Naive thymus-derived CD8-positive, alpha-beta T cell (primary cell): ENCODE measurements at regions not wholly inside any gene's neighbourhood (a gene's known extent, or its start where the extent isn't known, plus 50 kb on each side); places are given as distances from the start of the nearest gene placed in this dataset.

Source experiments
- ATAC-seq, 2 donors: fragments of 150-1000 bp; cut with Tn5 transposase in 1 of 2; sonication (Bioruptor Pico), chemical (Tn5 transposase) in 1 of 2; 1 replicate in 1 of 2; 2 replicates in 1 of 2; pipeline ENCODE4 v1.10.0; 2021; ENCODE audit warnings: mild to moderate bottlenecking in 2 of 2, moderate library complexity in 2 of 2
- POLR2A ChIA-PET: fragments of 350-600 bp; sonication (Branson Sonifier 250); formaldehyde crosslinking; loops from one replicate; lab custom pipeline; 2021; ENCODE audit warnings: antibody characterized with exemption; lab: Charles Lee
- DNase-seq, 10 donors: peaks; one replicate each; pipeline versions ENCODE4 v3.0.0 to v3.0.0-alpha.2; 2020 to 2022
- H3K27ac Mint-ChIP-seq, 10 donors: one replicate each; pipeline ENCODE4 v1.8.0; 2020 to 2022; ENCODE audit warnings: mild to moderate bottlenecking in 10 of 10, mixed read lengths in 10 of 10, moderate library complexity in 4 of 10, inconsistent platforms in 1 of 10
- H3K27me3 Mint-ChIP-seq, 5 donors: one replicate each; pipeline ENCODE4 v1.8.0; 2021 to 2022; ENCODE audit warnings: mixed read lengths in 5 of 5
- H3K36me3 Mint-ChIP-seq, 3 donors: one replicate each; pipeline ENCODE4 v1.8.0; 2020 to 2022; ENCODE audit warnings: mixed read lengths in 3 of 3, mild to moderate bottlenecking in 2 of 3, inconsistent platforms in 1 of 3
- H3K4me1 Mint-ChIP-seq, 4 donors: one replicate each; pipeline ENCODE4 v1.8.0; 2021 to 2022; ENCODE audit warnings: mixed read lengths in 4 of 4
- H3K4me3 Mint-ChIP-seq, 10 donors: one replicate each; pipeline ENCODE4 v1.8.0; 2020 to 2022; ENCODE audit warnings: mild to moderate bottlenecking in 10 of 10, mixed read lengths in 10 of 10, moderate library complexity in 6 of 10, inconsistent platforms in 1 of 10
- H3K9me3 Mint-ChIP-seq, 9 donors: one replicate each; pipeline ENCODE4 v1.8.0; 2020 to 2022; ENCODE audit warnings: mixed read lengths in 9 of 9, mild to moderate bottlenecking in 3 of 9, inconsistent platforms in 1 of 9, moderate library complexity in 1 of 9

- H3K4me1 Mint-ChIP-seq = no peaks in the 10 kb centered on the region
- ATAC-seq (no peak), DNase-seq (no peak)
- no peaks in the 10 kb centered on the region for H3K36me3 Mint-ChIP-seq
- peaks cover 0 to 5% (median 0%) of the 10 kb centered on the region in 9 donors for H3K9me3 Mint-ChIP-seq
- no peak overlapping the region for H3K4me3 Mint-ChIP-seq
- no peaks in the 10 kb centered on the region for H3K27me3 Mint-ChIP-seq
- POLR2A ChIA-PET = no interaction called here
- H3K27ac Mint-ChIP-seq = no peak overlapping the region
Measured at GRCh38 chr13:50435011-50435410, 408.5 kb downstream of the DLEU7 start.

- no peak overlapping the region for H3K27ac Mint-ChIP-seq
- H3K27me3 Mint-ChIP-seq = no peaks in the 10 kb centered on the region
Measured at GRCh38 chr13:50437252-50437651, 406.2 kb downstream of the DLEU7 start.

GRCh38 chr13:50438351-50438750 is 405.1 kb downstream of the DLEU7 start:
- Mint-ChIP-seq H3K4me1 (peaks cover 0 to 5% (median 0%) of the 10 kb centered on the region in 4 donors), H3K27me3 (no peaks in the 10 kb centered on the region)

More at GRCh38 chr13:50437252-50437651, 406.2 kb downstream of the DLEU7 start:
- no peak overlapping the region for H3K4me3 Mint-ChIP-seq
- ATAC-seq (no peak), DNase-seq (no peak)
- no peaks in the 10 kb centered on the region for H3K4me1 Mint-ChIP-seq
- no peaks in the 10 kb centered on the region for H3K36me3 Mint-ChIP-seq
- POLR2A ChIA-PET = no interaction called here
- H3K9me3 Mint-ChIP-seq = peaks cover 0 to 5% (median 0%) of the 10 kb centered on the region in 9 donors

GRCh38 chr13:50441130-50441529 is 402.4 kb downstream of the DLEU7 start:
- Mint-ChIP-seq H3K36me3 (no peaks in the 10 kb centered on the region), H3K27ac (no peak overlapping the region), H3K9me3 (no peaks in the 10 kb centered on the region), H3K4me3 (no peak overlapping the region), H3K4me1 (peaks cover 0 to 5% (median 0%) of the 10 kb centered on the region in 4 donors), H3K27me3 (no peaks in the 10 kb centered on the region)
- ATAC-seq (no peak), DNase-seq (no peak)
- POLR2A ChIA-PET = no interaction called here

More at GRCh38 chr13:50438351-50438750, 405.1 kb downstream of the DLEU7 start:
- ATAC-seq = no peak
- no peak overlapping the region for H3K4me3 Mint-ChIP-seq
- DNase-seq = no peak
- H3K36me3 Mint-ChIP-seq = no peaks in the 10 kb centered on the region
- POLR2A ChIA-PET = no interaction called here
- H3K9me3 Mint-ChIP-seq = peaks cover 0 to 3% (median 0%) of the 10 kb centered on the region in 9 donors
- no peak overlapping the region for H3K27ac Mint-ChIP-seq

- Mint-ChIP-seq H3K9me3 (no peaks in the 10 kb centered on the region), H3K27ac (no peak overlapping the region), H3K4me1 (peaks cover 0 to 5% (median 0%) of the 10 kb centered on the region in 4 donors), H3K4me3 (no peak overlapping the region), H3K36me3 (no peaks in the 10 kb centered on the region), H3K27me3 (peaks cover 0 to 5% (median 2%) of the 10 kb centered on the region in 5 donors)
- POLR2A ChIA-PET = no interaction called here
- DNase-seq (no peak), ATAC-seq (no peak)
Measured at GRCh38 chr13:50444726-50445125, 398.8 kb downstream of the DLEU7 start.

- no peak overlapping the region for H3K4me3 Mint-ChIP-seq
- H3K27ac Mint-ChIP-seq = no peak overlapping the region
- peaks cover 0 to 15% (median under 1%) of the 10 kb centered on the region in 4 donors for H3K4me1 Mint-ChIP-seq
- ATAC-seq (no peak), DNase-seq (no peak)
- H3K9me3 Mint-ChIP-seq = no peaks in the 10 kb centered on the region
- H3K27me3 Mint-ChIP-seq = peaks cover 0 to 5% (median 2%) of the 10 kb centered on the region in 5 donors
- POLR2A ChIA-PET = no interaction called here
- no peaks in the 10 kb centered on the region for H3K36me3 Mint-ChIP-seq
Measured at GRCh38 chr13:50446611-50447010, 396.9 kb downstream of the DLEU7 start.

- no peak overlapping the region for H3K27ac Mint-ChIP-seq
- ATAC-seq = no peak
Measured at GRCh38 chr13:50448535-50448998, 394.9 kb downstream of the DLEU7 start.

GRCh38 chr13:50449465-50449864 is 394.0 kb downstream of the DLEU7 start:
- Mint-ChIP-seq H3K9me3 (no peaks in the 10 kb centered on the region), H3K36me3 (no peaks in the 10 kb centered on the region), H3K27ac (no peak overlapping the region), H3K4me1 (peaks cover 0 to 10% (median under 1%) of the 10 kb centered on the region in 4 donors), H3K4me3 (no peak overlapping the region), H3K27me3 (peaks cover 0 to 5% (median 2%) of the 10 kb centered on the region in 5 donors)
- ATAC-seq (no peak), DNase-seq (no peak)
- POLR2A ChIA-PET = interaction anchor here (0.6 kb wide), 1 partner anchor 350 kb away, joined by 3 read pairs; no protein-coding TSS in a partner anchor

More at GRCh38 chr13:50448535-50448998, 394.9 kb downstream of the DLEU7 start:
- Mint-ChIP-seq H3K4me3 (no peak overlapping the region), H3K27me3 (peaks cover 0 to 5% (median 2%) of the 10 kb centered on the region in 5 donors), H3K36me3 (no peaks in the 10 kb centered on the region), H3K9me3 (no peaks in the 10 kb centered on the region), H3K4me1 (peaks cover 0 to 10% (median under 1%) of the 10 kb centered on the region in 4 donors)
- POLR2A ChIA-PET = no interaction called here
- no peak for DNase-seq

GRCh38 chr13:50450279-50450678 is 393.2 kb downstream of the DLEU7 start:
- POLR2A ChIA-PET = interaction anchor here (0.6 kb wide), 1 partner anchor 351 kb away, joined by 3 read pairs; no protein-coding TSS in a partner anchor
- H3K9me3 Mint-ChIP-seq = no peaks in the 10 kb centered on the region
- peaks cover 0 to 10% (median under 1%) of the 10 kb centered on the region in 4 donors for H3K4me1 Mint-ChIP-seq
- peaks cover 0 to 5% (median 2%) of the 10 kb centered on the region in 5 donors for H3K27me3 Mint-ChIP-seq
- no peak overlapping the region for H3K4me3 Mint-ChIP-seq
- ATAC-seq (no peak), DNase-seq (no peak)
- H3K27ac Mint-ChIP-seq = no peak overlapping the region
- no peaks in the 10 kb centered on the region for H3K36me3 Mint-ChIP-seq

- peaks cover 0 to 3% (median under 1%) of the 10 kb centered on the region in 5 donors for H3K27me3 Mint-ChIP-seq
- POLR2A ChIA-PET = no interaction called here
- H3K9me3 Mint-ChIP-seq = no peaks in the 10 kb centered on the region
Measured at GRCh38 chr13:50451609-50452008, 391.9 kb downstream of the DLEU7 start.

GRCh38 chr13:50452028-50452427 is 391.5 kb downstream of the DLEU7 start:
- H3K4me1 Mint-ChIP-seq = peaks cover 0 to 10% (median under 1%) of the 10 kb centered on the region in 4 donors
- H3K27me3 Mint-ChIP-seq = peaks cover 0 to 3% (median 0%) of the 10 kb centered on the region in 5 donors
- H3K4me3 Mint-ChIP-seq = no peak overlapping the region
- POLR2A ChIA-PET = no interaction called here
- H3K9me3 Mint-ChIP-seq = no peaks in the 10 kb centered on the region
- no peak for DNase-seq
- no peaks in the 10 kb centered on the region for H3K36me3 Mint-ChIP-seq
- no peak for ATAC-seq
- H3K27ac Mint-ChIP-seq = no peak overlapping the region

More at GRCh38 chr13:50451609-50452008, 391.9 kb downstream of the DLEU7 start:
- no peak for DNase-seq
- no peak overlapping the region for H3K4me3 Mint-ChIP-seq
- peaks cover 0 to 10% (median under 1%) of the 10 kb centered on the region in 4 donors for H3K4me1 Mint-ChIP-seq
- no peak for ATAC-seq
- H3K27ac Mint-ChIP-seq = no peak overlapping the region
- H3K36me3 Mint-ChIP-seq = no peaks in the 10 kb centered on the region

- Mint-ChIP-seq H3K4me1 (peaks cover 0 to 14% (median under 1%) of the 10 kb centered on the region in 4 donors), H3K27me3 (peaks cover 0 to 3% (median 0%) of the 10 kb centered on the region in 5 donors), H3K36me3 (no peaks in the 10 kb centered on the region), H3K4me3 (no peak overlapping the region), H3K9me3 (no peaks in the 10 kb centered on the region), H3K27ac (no peak overlapping the region)
- DNase-seq (no peak), ATAC-seq (no peak)
- POLR2A ChIA-PET = no interaction called here
Measured at GRCh38 chr13:50452756-50453155, 390.7 kb downstream of the DLEU7 start.

GRCh38 chr13:50453188-50453587 is 390.3 kb downstream of the DLEU7 start:
- H3K4me1 Mint-ChIP-seq = peaks cover 0 to 16% (median under 1%) of the 10 kb centered on the region in 4 donors
- POLR2A ChIA-PET = no interaction called here
- no peaks in the 10 kb centered on the region for H3K9me3 Mint-ChIP-seq
- H3K27ac Mint-ChIP-seq = no peak overlapping the region
- H3K27me3 Mint-ChIP-seq = peaks cover 0 to 3% (median 0%) of the 10 kb centered on the region in 5 donors
- DNase-seq (no peak), ATAC-seq (no peak)
- no peaks in the 10 kb centered on the region for H3K36me3 Mint-ChIP-seq
- H3K4me3 Mint-ChIP-seq = no peak overlapping the region

GRCh38 chr13:50456111-50456510 is 387.4 kb downstream of the DLEU7 start:
- POLR2A ChIA-PET = no interaction called here
- H3K27ac Mint-ChIP-seq = no peak overlapping the region
- H3K27me3 Mint-ChIP-seq = no peaks in the 10 kb centered on the region
- DNase-seq (no peak), ATAC-seq (no peak)
- H3K9me3 Mint-ChIP-seq = no peaks in the 10 kb centered on the region
- no peak overlapping the region for H3K4me3 Mint-ChIP-seq
- H3K4me1 Mint-ChIP-seq = peaks cover 0 to 12% (median under 1%) of the 10 kb centered on the region in 4 donors
- H3K36me3 Mint-ChIP-seq = no peaks in the 10 kb centered on the region
